ENCODE measurements at regions not wholly inside any gene's neighbourhood (a gene's known extent, or its start where the extent isn't known, plus 50 kb on each side); places are given as distances from the start of the nearest gene placed in this dataset.

GRCh38 chr2:6496376-6496775, 369.3 kb downstream of the CMPK2 start (continued):
- TF ChIP-seq REST (IDR thresholded peaks at IDR 0.05; ENCODE audit: low read depth, low read length) (no peak), NFIC (IDR thresholded peaks at IDR 0.05; ENCODE audit: borderline replicate concordance) (no peak), TCF12 (IDR thresholded peaks at IDR 0.05) (no peak), GATA2 (CRISPR knock-in tag; IDR thresholded peaks at IDR 0.05) (no peak), POLR2AphosphoS5 (IDR thresholded peaks at IDR 0.05; ENCODE audit: low read depth, low read length) (no peak)

GRCh38 chr2:6497048-6497447, 368.7 kb downstream of the CMPK2 start:
- no peak overlapping the region for H3K9ac ChIP-seq
- no peaks in the 10 kb centered on the region for H3K36me3 ChIP-seq (replicated peaks in 1 of 2; ENCODE audit: control insufficient read depth in 1 of 2, insufficient read depth in 2 of 2, low read length in 1 of 2)
- WGBS (ENCODE audit: low lambda C conversion rate), result 49% methylated on average over 1 of the region's 1 CpG
- no peaks in the 10 kb centered on the region for H3K9me3 ChIP-seq
- H2AFZ ChIP-seq (ENCODE audit: low read depth), result no peak overlapping the region
- no peak for DNase-seq
- no peaks in the 10 kb centered on the region for H3K9me2 ChIP-seq
- no peak overlapping the region for H3K27ac ChIP-seq (ENCODE audit: low read depth in 2 of 2, low read length in 1 of 2)
- no peaks in the 10 kb centered on the region for H3F3A ChIP-seq (replicated peaks; ENCODE audit: insufficient read depth)
- no peaks in the 10 kb centered on the region for H3K27me3 ChIP-seq (ENCODE audit: insufficient read depth)
- CTCF ChIA-PET, result interaction anchor here (1.5 kb wide), 1 partner anchor 19 kb away, joined by 3 read pairs; no protein-coding TSS in a partner anchor
- no peaks in the 10 kb centered on the region for H3K79me2 ChIP-seq (ENCODE audit: insufficient read depth)
- peaks cover 0 to 7% of the 10 kb centered on the region in 2 experiments; a peak in 1 of 4 replicates for H3K4me1 ChIP-seq (ENCODE audit: control insufficient read depth in 1 of 2, insufficient read depth in 2 of 2, low read depth in 1 of 2, low read length in 1 of 2)
- no peaks in the 10 kb centered on the region for H4K20me1 ChIP-seq (ENCODE audit: insufficient read depth)
- H3K4me3 ChIP-seq (ENCODE audit: low read depth in 2 of 2, low read length in 1 of 2), result no peak overlapping the region
- TF ChIP-seq RAD21 (IDR thresholded peaks at IDR 0.05; ENCODE audit: low read length) (no peak), IRF3 (IDR thresholded peaks at IDR 0.05; ENCODE audit: low read depth, low read length) (no peak), TEAD4 (IDR thresholded peaks at IDR 0.05; ENCODE audit: borderline replicate concordance, insufficient read depth) (no peak), MEF2A (IDR thresholded peaks at IDR 0.05; ENCODE audit: borderline replicate concordance, low read depth) (no peak), NFIC (IDR thresholded peaks at IDR 0.05; ENCODE audit: borderline replicate concordance) (no peak), EZH2phosphoT487 (IDR thresholded peaks at IDR 0.05; ENCODE audit: borderline replicate concordance, low read depth) (no peak), TAF1 (IDR thresholded peaks at IDR 0.05; ENCODE audit: borderline replicate concordance, low read depth, low read length) (no peak), NRF1 (IDR thresholded peaks at IDR 0.05; ENCODE audit: low read depth, low read length) (no peak), TCF12 (IDR thresholded peaks at IDR 0.05) (no peak), FOXM1 (IDR thresholded peaks at IDR 0.05; ENCODE audit: low read depth) (no peak), CHD2 (IDR thresholded peaks at IDR 0.05; ENCODE audit: low read length, partially characterized antibody) (no peak), CTCF (IDR thresholded peaks at IDR 0.05) (no peak)
- POLR2A ChIA-PET, result no interaction called here
- no peak overlapping the region for H3K4me2 ChIP-seq

Data from SK-N-SH (cell line).